ENCODE measurements at regions not wholly inside any gene's neighbourhood (a gene's known extent, or its start where the extent isn't known, plus 50 kb on each side); places are given as distances from the start of the nearest gene placed in this dataset.
"Not testable (repeated sequence)": the region's sequence is repeated elsewhere in the genome, so short reads cannot be mapped to it uniquely, and the experiment has no call there.

GRCh38 chr3:74131546-74132328, 482.7 kb downstream of the CNTN3 start:
- DNase-seq (ENCODE audit: low spot score), result not testable (repeated sequence)

- DNase-seq (ENCODE audit: low spot score), result no peak
Observed at GRCh38 chr3:74129611-74130010, 484.8 kb downstream of the CNTN3 start.

GRCh38 chr3:74129056-74129455, 485.4 kb downstream of the CNTN3 start:
- no peak for DNase-seq (ENCODE audit: low spot score)

- no peak for DNase-seq (ENCODE audit: low spot score)
Observed at GRCh38 chr3:74127256-74127655, 487.2 kb downstream of the CNTN3 start.

- DNase-seq (ENCODE audit: low spot score), result no peak
Observed at GRCh38 chr3:74124782-74125181, 489.7 kb downstream of the CNTN3 start.

GRCh38 chr3:74122281-74122680, 492.2 kb downstream of the CNTN3 start:
- DNase-seq (ENCODE audit: low spot score), result no peak

- no peak for DNase-seq (ENCODE audit: low spot score)
Observed at GRCh38 chr3:74121761-74122160, 492.7 kb downstream of the CNTN3 start.

- no peak for DNase-seq (ENCODE audit: low spot score)
Observed at GRCh38 chr3:74119221-74119620, 494.5 kb upstream of the PDZRN3 start.

GRCh38 chr3:74115906-74116305, 491.2 kb upstream of the PDZRN3 start:
- DNase-seq (ENCODE audit: low spot score), result no peak

GRCh38 chr3:74107451-74107850, 482.7 kb upstream of the PDZRN3 start:
- DNase-seq (ENCODE audit: low spot score), result no peak

GRCh38 chr3:74106925-74107324, 482.2 kb upstream of the PDZRN3 start:
- no peak for DNase-seq (ENCODE audit: low spot score)

GRCh38 chr3:74091204-74091603, 466.5 kb upstream of the PDZRN3 start:
- no peak for DNase-seq (ENCODE audit: low spot score)

- peak; percentile 58 for DNase-seq (ENCODE audit: low spot score)
Observed at GRCh38 chr3:74089814-74090213, 465.1 kb upstream of the PDZRN3 start.

GRCh38 chr3:74080056-74080461, 455.3 kb upstream of the PDZRN3 start:
- DNase-seq (ENCODE audit: low spot score), result no peak

- DNase-seq (ENCODE audit: low spot score), result no peak
Observed at GRCh38 chr3:74075241-74075640, 450.5 kb upstream of the PDZRN3 start.

GRCh38 chr3:74074700-74075099, 450.0 kb upstream of the PDZRN3 start:
- no peak for DNase-seq (ENCODE audit: low spot score)

GRCh38 chr3:74067296-74067695, 442.6 kb upstream of the PDZRN3 start:
- peak; percentile 60 for DNase-seq (ENCODE audit: low spot score)

- no peak for DNase-seq (ENCODE audit: low spot score)
Observed at GRCh38 chr3:74066456-74066855, 441.7 kb upstream of the PDZRN3 start.

GRCh38 chr3:74059923-74060600, 435.3 kb upstream of the PDZRN3 start:
- DNase-seq (ENCODE audit: low spot score), result no peak

GRCh38 chr3:74059301-74059922, 434.7 kb upstream of the PDZRN3 start:
- DNase-seq (ENCODE audit: low spot score), result no peak

GRCh38 chr3:74057169-74057568, 432.4 kb upstream of the PDZRN3 start:
- no peak for DNase-seq (ENCODE audit: low spot score)

- no peak for DNase-seq (ENCODE audit: low spot score)
Observed at GRCh38 chr3:74055061-74055460, 430.3 kb upstream of the PDZRN3 start.

- DNase-seq (ENCODE audit: low spot score), result no peak
Observed at GRCh38 chr3:74054566-74054965, 429.8 kb upstream of the PDZRN3 start.

Measured in GM03348 (cell line).